NK-92 treated with Interleukin-12 subunit alpha and Interleukin-12 subunit beta, amount 100 ng/mL, for 24 hours (cell line): ENCODE measurements at regions not wholly inside any gene's neighbourhood (a gene's known extent, or its start where the extent isn't known, plus 50 kb on each side); places are given as distances from the start of the nearest gene placed in this dataset.

Experiments used
- DNase-seq: peaks from one replicate; lab custom pipeline; 2025; lab: John Stamatoyannopoulos, UW

DNA sequence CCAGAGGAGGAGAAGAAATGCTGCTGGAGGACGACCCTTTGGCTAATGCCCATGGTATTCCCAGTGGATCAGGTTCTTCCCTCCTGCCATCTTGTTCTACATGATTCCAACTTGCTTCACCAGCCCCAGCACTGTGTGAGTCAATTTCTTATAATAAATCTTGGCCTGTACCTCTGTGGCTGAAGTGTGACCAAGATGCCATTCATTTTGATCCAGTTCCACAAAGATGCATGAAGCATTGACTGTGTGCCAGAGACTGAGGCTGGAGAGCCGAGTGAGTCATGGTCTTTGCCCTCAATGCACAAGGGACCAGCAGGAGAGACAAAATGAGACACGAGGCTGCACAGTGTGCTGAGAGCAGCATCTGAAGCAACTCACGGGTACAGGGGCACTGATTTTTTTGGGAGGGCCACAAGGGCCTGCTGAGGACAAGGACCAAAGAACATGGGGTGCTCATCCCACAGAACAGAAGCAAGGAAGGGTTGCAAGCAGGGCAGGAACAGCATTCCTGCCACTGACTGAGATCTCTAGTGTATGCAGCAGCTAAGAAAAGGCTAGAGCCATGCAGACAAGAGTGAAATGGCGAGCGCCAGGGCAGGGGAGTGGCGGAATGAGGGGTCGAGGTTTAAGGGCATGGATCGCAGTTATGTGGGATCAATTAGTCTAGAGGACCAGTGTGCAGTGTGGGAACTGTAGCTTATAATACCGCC lies 207.0 kb downstream of the THBS2 start:
- no peak for DNase-seq

DNA sequence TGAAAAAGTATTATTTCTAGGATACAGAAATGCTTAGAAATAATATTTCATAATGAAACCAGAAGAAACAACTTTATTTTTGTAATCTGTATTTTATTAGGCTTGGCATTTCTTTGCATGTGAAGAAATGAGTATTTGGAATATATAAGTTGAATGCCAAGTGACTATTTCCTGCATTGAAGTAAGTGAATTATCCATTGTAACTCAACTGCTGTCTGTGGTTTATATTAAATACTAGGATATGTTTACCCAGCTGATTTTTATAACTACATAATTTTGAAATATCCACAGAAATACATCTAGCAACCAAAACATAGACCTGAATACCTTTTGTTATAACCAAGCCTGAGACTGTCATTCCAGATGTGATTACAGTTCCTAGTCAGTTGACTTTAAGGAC lies 207.6 kb downstream of the THBS2 start:
- DNase-seq, result no peak

- no peak for DNase-seq
Measured at GRCh38 chr6:169045486-169045885, 208.2 kb downstream of the THBS2 start.

DNA sequence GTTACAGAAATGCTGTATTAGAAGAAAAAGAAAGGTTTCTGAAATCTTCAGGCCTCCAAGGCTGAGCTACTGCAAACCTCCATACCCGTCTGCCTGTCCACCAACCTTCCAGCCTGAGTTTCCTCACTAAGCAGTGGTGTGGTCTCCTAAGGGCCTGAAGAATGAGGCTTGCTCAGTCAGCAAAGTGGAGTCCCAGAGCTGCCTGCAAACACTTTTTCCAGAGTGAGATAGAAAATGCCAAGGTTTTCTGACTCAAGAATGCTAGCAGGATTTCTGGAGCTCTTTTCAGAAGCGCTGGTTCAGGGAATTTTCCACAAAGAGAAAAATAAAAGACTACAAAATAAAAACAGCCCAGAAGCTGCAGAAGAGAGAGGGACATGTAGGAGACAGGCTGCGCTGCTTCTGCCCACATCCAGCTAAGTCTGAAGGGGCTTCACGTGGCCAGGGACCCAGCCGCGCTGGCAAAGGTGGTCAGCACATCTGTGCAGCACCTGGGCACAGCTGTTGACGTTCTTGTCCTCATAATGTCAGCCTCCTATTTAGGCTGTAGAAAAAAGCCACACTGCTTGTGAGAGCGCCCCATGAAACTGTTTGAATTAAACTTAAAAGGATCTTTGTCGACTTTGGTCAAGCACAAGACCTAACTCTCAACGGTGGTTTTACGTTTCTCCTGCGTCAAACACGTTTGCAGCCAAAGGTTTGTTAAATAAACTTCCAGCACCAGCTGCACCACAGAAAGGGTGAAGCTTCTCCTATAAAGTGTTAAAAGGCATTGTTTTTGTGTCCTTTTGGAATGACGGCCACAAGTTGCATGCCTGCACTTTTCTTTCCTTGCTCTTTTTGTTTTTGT lies 209.0 kb downstream of the THBS2 start:
- DNase-seq, result no peak

GRCh38 chr6:169042061-169042460 lies 211.6 kb downstream of the THBS2 start:
- no peak for DNase-seq

GRCh38 chr6:169041078-169041477 lies 212.6 kb downstream of the THBS2 start:
- no peak for DNase-seq

GRCh38 chr6:169038691-169039090 lies 215.0 kb downstream of the THBS2 start:
- no peak for DNase-seq

DNA sequence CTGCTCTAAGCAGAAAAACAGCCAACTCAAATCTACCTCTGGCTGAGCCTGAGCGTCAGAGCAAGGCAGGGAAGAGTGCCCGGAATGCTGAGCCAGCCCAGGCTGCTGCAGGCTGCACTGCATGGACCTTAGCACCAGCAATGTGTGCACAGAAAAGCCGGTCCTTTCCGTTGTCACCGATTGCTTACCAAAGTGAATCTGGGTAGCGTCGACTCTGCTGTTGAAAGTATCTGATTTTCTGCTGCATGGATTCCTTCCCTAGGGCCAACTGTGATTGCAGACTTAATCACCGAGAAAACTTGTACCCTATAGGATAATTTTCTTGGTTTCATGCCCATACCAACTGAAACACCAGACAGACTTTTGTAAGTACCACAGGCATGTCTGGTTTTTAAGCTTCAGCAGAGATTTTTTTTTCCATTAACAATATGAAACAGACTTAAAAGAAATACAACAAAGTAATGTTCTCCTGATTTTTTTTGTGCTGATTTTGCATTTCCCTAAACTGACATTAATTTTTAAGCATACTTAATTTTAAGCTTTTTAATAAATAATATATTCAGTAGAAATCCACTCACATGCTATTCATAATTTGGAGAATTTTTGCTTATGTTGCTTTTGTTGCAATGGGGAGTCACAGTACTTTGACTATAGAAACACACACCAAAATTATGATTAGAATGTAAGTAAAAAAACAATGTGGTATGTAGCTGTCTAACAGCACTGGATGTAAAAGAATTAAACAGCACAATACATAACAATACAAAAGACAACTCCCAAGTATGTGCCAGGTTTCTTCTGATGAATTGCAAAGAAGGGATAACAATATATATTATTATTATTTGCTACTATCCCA lies 218.0 kb downstream of the THBS2 start:
- DNase-seq, result no peak

GRCh38 chr6:169034516-169035167 lies 219.0 kb downstream of the THBS2 start:
- DNase-seq, result no peak

- DNase-seq, result no peak
Measured at GRCh38 chr6:169029861-169030260, 223.8 kb downstream of the THBS2 start.

DNA sequence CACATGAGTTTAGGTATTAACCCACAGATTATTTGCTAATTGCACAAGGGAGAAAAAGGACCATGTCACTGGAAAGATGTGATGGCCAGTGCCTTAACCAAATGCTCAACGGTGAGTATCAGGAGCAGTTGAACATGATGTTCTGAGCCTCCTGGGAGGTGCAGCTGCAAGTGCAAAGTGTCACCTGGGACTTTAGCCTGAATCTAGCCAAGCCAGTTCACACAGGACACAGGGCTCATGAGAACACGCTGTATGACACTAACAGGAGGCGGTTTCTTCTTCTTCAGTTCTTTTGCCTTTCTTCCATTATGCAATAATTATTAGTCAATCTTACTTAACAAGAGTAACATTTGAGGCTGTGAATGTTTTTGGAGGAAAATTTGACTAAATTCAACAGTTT lies 225.3 kb downstream of the THBS2 start:
- DNase-seq, result no peak

DNA sequence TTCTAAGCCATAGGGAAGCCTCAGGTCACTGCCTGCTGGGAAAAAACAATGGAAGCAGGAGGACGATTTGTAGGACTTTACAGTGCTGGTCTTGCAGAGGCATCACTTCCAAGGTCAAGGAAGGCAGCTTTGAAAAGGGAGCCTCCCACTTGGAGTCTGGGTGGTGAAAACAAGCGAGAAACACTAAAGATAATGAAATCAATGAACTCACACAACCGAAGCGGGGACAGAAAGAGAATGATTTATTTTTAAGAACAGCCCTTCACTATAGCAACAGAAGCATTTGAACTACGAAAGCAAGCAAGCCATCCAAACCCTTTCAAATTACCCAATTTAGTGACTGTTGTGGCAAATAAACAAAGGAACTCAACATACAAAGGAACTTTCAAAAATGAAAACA lies 227.5 kb downstream of the THBS2 start:
- no peak for DNase-seq

GRCh38 chr6:169024047-169024660 lies 229.5 kb downstream of the THBS2 start:
- DNase-seq, result no peak

DNA sequence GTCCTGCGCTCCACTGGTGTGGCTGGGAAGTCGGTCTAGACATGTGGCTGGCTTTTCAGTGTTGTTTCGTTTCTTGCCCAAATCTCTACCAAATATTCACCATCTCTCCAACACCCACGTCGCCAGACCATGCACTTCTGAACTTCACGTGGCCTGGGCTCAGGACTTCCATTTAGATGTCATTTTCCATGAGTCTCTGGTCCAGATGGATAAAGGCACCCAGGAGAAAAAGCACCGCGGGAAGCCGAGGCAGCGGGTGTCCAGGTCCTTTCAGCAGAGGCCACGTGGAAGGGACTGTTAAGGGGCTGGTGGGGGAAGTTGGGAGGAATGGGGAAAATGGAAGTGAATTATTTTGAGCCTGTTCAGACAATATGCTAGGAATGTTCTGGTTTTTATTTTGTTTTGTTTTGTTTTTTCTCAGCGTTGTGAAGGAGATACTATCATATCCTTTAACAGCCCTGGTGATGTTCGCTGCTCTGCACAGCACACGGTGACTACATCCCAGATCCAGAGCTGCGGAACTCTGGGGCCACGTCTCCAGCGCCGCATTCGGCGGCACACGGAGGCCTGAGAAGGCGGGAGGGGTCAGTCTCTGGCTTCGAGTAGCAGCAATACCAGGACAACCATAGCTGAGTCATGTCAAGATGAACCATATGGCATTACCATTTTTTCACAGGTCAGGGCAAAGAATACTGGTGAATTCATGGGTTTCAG lies 230.3 kb downstream of the THBS2 start:
- no peak for DNase-seq

GRCh38 chr6:169022079-169022478 lies 231.6 kb downstream of the THBS2 start:
- no peak for DNase-seq

- DNase-seq, result no peak
Measured at GRCh38 chr6:169020821-169021220, 232.8 kb downstream of the THBS2 start.

GRCh38 chr6:169019727-169020491 lies 233.7 kb downstream of the THBS2 start:
- DNase-seq, result no peak

- no peak for DNase-seq
Measured at GRCh38 chr6:169019111-169019510, 234.5 kb downstream of the THBS2 start.

GRCh38 chr6:169016758-169017157 lies 236.9 kb downstream of the THBS2 start:
- no peak for DNase-seq
